K562 (cell line): ENCODE measurements at regions not wholly inside any gene's neighbourhood (a gene's known extent, or its start where the extent isn't known, plus 50 kb on each side); places are given as distances from the start of the nearest gene placed in this dataset.

Experiments used
- ARID3B ChIP-seq: fragments of 250-450 bp; sonication (Bioruptor Pico); IDR thresholded peaks from 2 replicates; pipeline ENCODE4 v1.4.0; 2020; ENCODE audit warnings: borderline replicate concordance
- ATF7 ChIP-seq: fragments of 450-650 bp; IDR thresholded peaks from 2 replicates; pipeline ENCODE4 v1.7.1; 2014; ENCODE audit warnings: mild to moderate bottlenecking, moderate library complexity
- CC2D1A ChIP-seq: fragments of 450-650 bp; IDR thresholded peaks from 2 replicates; pipeline ENCODE4 v1.6.1; 2017; ENCODE audit warnings: mild to moderate bottlenecking
- HNRNPK ChIP-seq: fragments of 200-400 bp; formaldehyde crosslinking; IDR thresholded peaks from one replicate; pipeline ENCODE4 v1.6.1; 2018; ENCODE audit warnings: mild to moderate bottlenecking, low read depth, low read length; ENCODE audit not compliant: poor library complexity, severe bottlenecking
- POU5F1 ChIP-seq: fragments of 150-350 bp; IDR thresholded peaks from 2 replicates; pipeline ENCODE4 v1.6.1; 2014; ENCODE audit warnings: borderline replicate concordance, low read length, low read depth, mild to moderate bottlenecking; ENCODE audit not compliant: partially characterized antibody
- SRSF3 ChIP-seq: fragments of 200-400 bp; formaldehyde crosslinking; IDR thresholded peaks from 2 replicates; pipeline ENCODE4 v1.6.1; 2016; ENCODE audit warnings: mild to moderate bottlenecking, low read length, moderate library complexity; ENCODE audit not compliant: insufficient read depth
- ZNF324 ChIP-seq: fragments of 250-450 bp; sonication (Bioruptor Pico); IDR thresholded peaks from 2 replicates; pipeline ENCODE4 v1.4.0; 2020; ENCODE audit warnings: mild to moderate bottlenecking

DNA sequence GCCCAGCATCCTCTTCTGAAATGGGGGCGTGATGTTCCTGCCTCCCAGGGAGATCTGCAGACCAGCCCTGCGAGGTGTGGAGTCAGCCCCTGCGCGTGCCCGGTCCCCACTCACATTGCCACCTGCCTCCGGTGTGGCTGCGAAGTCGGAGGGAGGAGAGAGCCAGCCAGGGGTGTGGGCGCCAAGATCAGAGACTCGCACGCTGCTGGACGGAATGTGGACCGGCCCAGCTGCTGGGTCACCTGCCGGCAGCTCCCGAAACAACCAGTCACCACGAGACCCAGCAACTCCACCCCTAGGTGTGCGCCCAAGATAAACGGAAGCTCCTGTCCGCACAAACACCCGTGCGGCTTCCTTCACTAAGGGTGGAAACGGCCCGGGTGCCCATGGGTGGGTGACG, 51.1 kb upstream of the EGFL7 start:
- TF ChIP-seq ZNF324 (CRISPR knock-in tag) (no peak), POU5F1 (no peak), SRSF3 (no peak), ARID3B (CRISPR knock-in tag) (no peak), ATF7 (no peak), CC2D1A (no peak), HNRNPK (no peak)
